Activated CD8-positive, alpha-beta T cell treated with anti-CD3 and anti-CD28 coated beads, Interleukin-2, amount 10 ng/mL, durations not matched to agents 7 days and 5 days (primary cell): ENCODE measurements at regions not wholly inside any gene's neighbourhood (a gene's known extent, or its start where the extent isn't known, plus 50 kb on each side); places are given as distances from the start of the nearest gene placed in this dataset.

ENCODE experiments used
- ATAC-seq: fragments of 150-1000 bp; cut with Tn5 transposase; one replicate; pipeline ENCODE4 v1.10.0; 2021; ENCODE audit warnings: moderate library complexity
- CTCF ChIA-PET: fragments of 350-600 bp; sonication (Branson Sonifier 250); formaldehyde crosslinking; loops from one replicate; lab custom pipeline; 2021; ENCODE audit warnings: antibody characterized with exemption; lab: Charles Lee
- POLR2A ChIA-PET: fragments of 350-600 bp; sonication (Branson Sonifier 250); formaldehyde crosslinking; loops from one replicate; lab custom pipeline; 2021; ENCODE audit warnings: antibody characterized with exemption; lab: Charles Lee
- DNase-seq: peaks from one replicate; pipeline ENCODE4 v3.0.0-alpha.2; 2020
- H3K27ac Mint-ChIP-seq: one replicate; pipeline ENCODE4 v1.8.0; 2021; ENCODE audit warnings: mild to moderate bottlenecking, mixed read lengths
- H3K27me3 Mint-ChIP-seq: one replicate; pipeline ENCODE4 v1.8.0; 2021; ENCODE audit warnings: low read depth, mixed read lengths
- H3K36me3 Mint-ChIP-seq: one replicate; pipeline ENCODE4 v1.8.0; 2021; ENCODE audit warnings: low read depth, mixed read lengths
- H3K4me1 Mint-ChIP-seq: one replicate; pipeline ENCODE4 v1.8.0; 2021; ENCODE audit warnings: low read depth, mixed read lengths
- H3K4me3 Mint-ChIP-seq: one replicate; pipeline ENCODE4 v1.8.0; 2021; ENCODE audit warnings: mild to moderate bottlenecking, mixed read lengths
- H3K9me3 Mint-ChIP-seq: one replicate; pipeline ENCODE4 v1.8.0; 2022; ENCODE audit warnings: mixed read lengths; ENCODE audit not compliant: insufficient read depth

GRCh38 chr12:65649126-65649525, 175.2 kb upstream of the HMGA2 start:
- ATAC-seq: no peak
- CTCF ChIA-PET: no interaction called here
- no peaks in the 10 kb centered on the region for H3K27me3 Mint-ChIP-seq
- H3K4me3 Mint-ChIP-seq: no peak overlapping the region
- no peaks in the 10 kb centered on the region for H3K4me1 Mint-ChIP-seq
- H3K36me3 Mint-ChIP-seq: no peaks in the 10 kb centered on the region
- POLR2A ChIA-PET: no interaction called here
- no peak overlapping the region for H3K27ac Mint-ChIP-seq
- DNase-seq: no peak
- no peaks in the 10 kb centered on the region for H3K9me3 Mint-ChIP-seq

- no peaks in the 10 kb centered on the region for H3K4me1 Mint-ChIP-seq
- no peak overlapping the region for H3K27ac Mint-ChIP-seq
- DNase-seq: no peak
- no peak for ATAC-seq
- H3K4me3 Mint-ChIP-seq: no peak overlapping the region
- H3K9me3 Mint-ChIP-seq: no peaks in the 10 kb centered on the region
- H3K36me3 Mint-ChIP-seq: no peaks in the 10 kb centered on the region
- POLR2A ChIA-PET: no interaction called here
- CTCF ChIA-PET: no interaction called here
- H3K27me3 Mint-ChIP-seq: no peaks in the 10 kb centered on the region
Observed at GRCh38 chr12:65651060-65651459, 173.2 kb upstream of the HMGA2 start.

GRCh38 chr12:65653321-65653720, 171.0 kb upstream of the HMGA2 start:
- no peak overlapping the region for H3K27ac Mint-ChIP-seq
- H3K27me3 Mint-ChIP-seq: no peaks in the 10 kb centered on the region
- H3K9me3 Mint-ChIP-seq: no peaks in the 10 kb centered on the region
- H3K4me1 Mint-ChIP-seq: peaks cover 9% of the 10 kb centered on the region
- no peaks in the 10 kb centered on the region for H3K36me3 Mint-ChIP-seq
- no peak overlapping the region for H3K4me3 Mint-ChIP-seq
- no peak for DNase-seq
- no peak for ATAC-seq
- CTCF ChIA-PET: no interaction called here
- POLR2A ChIA-PET: no interaction called here

- ChIA-PET POLR2A (no interaction called here), CTCF (no interaction called here)
- Mint-ChIP-seq H3K4me3 (no peak overlapping the region), H3K27ac (no peak overlapping the region), H3K36me3 (no peaks in the 10 kb centered on the region), H3K4me1 (peaks cover 9% of the 10 kb centered on the region), H3K27me3 (peaks cover under 1% of the 10 kb centered on the region), H3K9me3 (no peaks in the 10 kb centered on the region)
- DNase-seq: no peak
- ATAC-seq: no peak
Observed at GRCh38 chr12:65653946-65654629, 170.2 kb upstream of the HMGA2 start.

GRCh38 chr12:65655074-65655493, 169.2 kb upstream of the HMGA2 start:
- ATAC-seq (no peak), DNase-seq (no peak)
- Mint-ChIP-seq H3K27ac (no peak overlapping the region), H3K9me3 (no peaks in the 10 kb centered on the region), H3K27me3 (peaks cover 7% of the 10 kb centered on the region), H3K4me1 (peaks cover 9% of the 10 kb centered on the region), H3K4me3 (no peak overlapping the region), H3K36me3 (no peaks in the 10 kb centered on the region)
- ChIA-PET CTCF (no interaction called here), POLR2A (no interaction called here)

GRCh38 chr12:65656156-65656882, 168.0 kb upstream of the HMGA2 start:
- CTCF ChIA-PET: interaction anchor here (1.0 kb wide), 1 partner anchor 63 kb away, joined by 3 read pairs; no protein-coding TSS in a partner anchor
- POLR2A ChIA-PET: no interaction called here
- Mint-ChIP-seq H3K36me3 (no peaks in the 10 kb centered on the region), H3K27ac (no peak overlapping the region), H3K4me3 (no peak overlapping the region), H3K9me3 (no peaks in the 10 kb centered on the region), H3K4me1 (peaks cover 9% of the 10 kb centered on the region), H3K27me3 (peaks cover 7% of the 10 kb centered on the region)
- ATAC-seq (no peak), DNase-seq (no peak)

GRCh38 chr12:65656891-65657351, 167.4 kb upstream of the HMGA2 start:
- Mint-ChIP-seq H3K9me3 (no peaks in the 10 kb centered on the region), H3K4me1 (peaks cover 9% of the 10 kb centered on the region), H3K27me3 (peaks cover 7% of the 10 kb centered on the region), H3K4me3 (no peak overlapping the region), H3K27ac (no peak overlapping the region), H3K36me3 (no peaks in the 10 kb centered on the region)
- ChIA-PET POLR2A (no interaction called here), CTCF (interaction anchor here (1.0 kb wide), 1 partner anchor 63 kb away, joined by 3 read pairs; no protein-coding TSS in a partner anchor)
- no peak for ATAC-seq
- peak; percentile 20 for DNase-seq

GRCh38 chr12:65657635-65658034, 166.6 kb upstream of the HMGA2 start:
- Mint-ChIP-seq H3K4me3 (no peak overlapping the region), H3K27me3 (peaks cover 7% of the 10 kb centered on the region), H3K27ac (no peak overlapping the region), H3K9me3 (no peaks in the 10 kb centered on the region), H3K4me1 (peaks cover 9% of the 10 kb centered on the region), H3K36me3 (no peaks in the 10 kb centered on the region)
- DNase-seq (no peak), ATAC-seq (no peak)
- POLR2A ChIA-PET: no interaction called here
- CTCF ChIA-PET: no interaction called here

GRCh38 chr12:65658360-65658759, 165.9 kb upstream of the HMGA2 start:
- H3K36me3 Mint-ChIP-seq: no peaks in the 10 kb centered on the region
- peaks cover 7% of the 10 kb centered on the region for H3K27me3 Mint-ChIP-seq
- ATAC-seq: no peak
- H3K27ac Mint-ChIP-seq: no peak overlapping the region
- ChIA-PET CTCF (no interaction called here), POLR2A (no interaction called here)
- peaks cover 9% of the 10 kb centered on the region for H3K4me1 Mint-ChIP-seq
- no peaks in the 10 kb centered on the region for H3K9me3 Mint-ChIP-seq
- no peak overlapping the region for H3K4me3 Mint-ChIP-seq
- no peak for DNase-seq

GRCh38 chr12:65659681-65660080, 164.6 kb upstream of the HMGA2 start:
- Mint-ChIP-seq H3K4me1 (peaks cover 9% of the 10 kb centered on the region), H3K27ac (no peak overlapping the region), H3K9me3 (no peaks in the 10 kb centered on the region), H3K27me3 (peaks cover 7% of the 10 kb centered on the region), H3K4me3 (no peak overlapping the region), H3K36me3 (no peaks in the 10 kb centered on the region)
- ATAC-seq: no peak
- ChIA-PET CTCF (no interaction called here), POLR2A (no interaction called here)
- no peak for DNase-seq

- no peak overlapping the region for H3K27ac Mint-ChIP-seq
- CTCF ChIA-PET: no interaction called here
- peaks cover 9% of the 10 kb centered on the region for H3K4me1 Mint-ChIP-seq
- POLR2A ChIA-PET: no interaction called here
- ATAC-seq (no peak), DNase-seq (no peak)
- H3K36me3 Mint-ChIP-seq: no peaks in the 10 kb centered on the region
- peaks cover 7% of the 10 kb centered on the region for H3K27me3 Mint-ChIP-seq
- no peak overlapping the region for H3K4me3 Mint-ChIP-seq
- H3K9me3 Mint-ChIP-seq: no peaks in the 10 kb centered on the region
Observed at GRCh38 chr12:65660096-65660495, 164.2 kb upstream of the HMGA2 start.

- CTCF ChIA-PET: interaction anchor here (0.8 kb wide), 1 partner anchor 104 kb away, joined by 3 read pairs; no protein-coding TSS in a partner anchor
- POLR2A ChIA-PET: no interaction called here
- no peaks in the 10 kb centered on the region for H3K9me3 Mint-ChIP-seq
- no peaks in the 10 kb centered on the region for H3K36me3 Mint-ChIP-seq
- H3K27me3 Mint-ChIP-seq: peaks cover 7% of the 10 kb centered on the region
- ATAC-seq: no peak
- peaks cover 9% of the 10 kb centered on the region for H3K4me1 Mint-ChIP-seq
- DNase-seq: no peak
- no peak overlapping the region for H3K27ac Mint-ChIP-seq
- H3K4me3 Mint-ChIP-seq: no peak overlapping the region
Observed at GRCh38 chr12:65660836-65661235, 163.4 kb upstream of the HMGA2 start.
